Mesothelial cell of epicardium (in vitro differentiated cells): ENCODE measurements at regions not wholly inside any gene's neighbourhood (a gene's known extent, or its start where the extent isn't known, plus 50 kb on each side); places are given as distances from the start of the nearest gene placed in this dataset.

Experiments
- DNase-seq, 2 experiments: peaks; one replicate each; pipeline ENCODE4 v3.0.0; 2021; ENCODE audit warnings: low spot score in 2 of 2; ENCODE audit not compliant: unreplicated experiment in 2 of 2
- H3K27ac Mint-ChIP-seq: 2 replicates; pipeline ENCODE4 v1.8.0; 2021; ENCODE audit warnings: mixed read lengths
- H3K27me3 Mint-ChIP-seq: 2 replicates; pipeline ENCODE4 v1.8.0; 2021; ENCODE audit warnings: low read depth, mixed read lengths
- H3K36me3 Mint-ChIP-seq: 2 replicates; pipeline ENCODE4 v1.8.0; 2021; ENCODE audit warnings: mixed read lengths
- H3K4me1 Mint-ChIP-seq: 2 replicates; pipeline ENCODE4 v1.8.0; 2021; ENCODE audit warnings: mixed read lengths
- H3K4me3 Mint-ChIP-seq: 2 replicates; pipeline ENCODE4 v1.8.0; 2021; ENCODE audit warnings: mild to moderate bottlenecking, moderate library complexity, mixed read lengths
- H3K9me3 Mint-ChIP-seq: 2 replicates; pipeline ENCODE4 v1.8.0; 2021; ENCODE audit warnings: mixed read lengths
- TF ChIP-seq, protein P1 (sequence below): fragments of 200-600 bp; sonication (generic); IDR thresholded peaks from one replicate; pipeline ENCODE4 v1.5.0; 2021; ENCODE audit warnings: antibody characterized with exemption; ENCODE audit not compliant: unreplicated experiment

DNA sequence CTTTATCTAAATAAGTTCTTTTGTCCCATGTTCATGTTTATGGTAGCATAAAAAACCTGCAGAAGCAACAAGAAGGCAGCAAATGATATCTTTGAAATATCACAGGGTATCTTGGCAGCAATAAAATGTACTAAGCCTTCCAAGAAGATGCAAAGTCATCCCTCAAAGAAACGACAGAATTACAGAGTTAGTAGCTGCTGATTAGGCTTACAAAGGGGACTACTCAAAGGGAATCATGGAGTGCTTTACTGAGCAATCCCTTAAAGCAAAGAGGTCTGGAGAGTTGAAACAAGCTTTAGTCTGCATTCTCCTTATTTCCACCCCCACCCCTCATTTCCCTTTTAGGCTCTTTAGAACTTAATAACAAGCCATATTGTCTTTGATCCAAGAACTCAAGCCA, 935.0 kb downstream of the SQOR start:
- TF ChIP-seq, protein P1, sequence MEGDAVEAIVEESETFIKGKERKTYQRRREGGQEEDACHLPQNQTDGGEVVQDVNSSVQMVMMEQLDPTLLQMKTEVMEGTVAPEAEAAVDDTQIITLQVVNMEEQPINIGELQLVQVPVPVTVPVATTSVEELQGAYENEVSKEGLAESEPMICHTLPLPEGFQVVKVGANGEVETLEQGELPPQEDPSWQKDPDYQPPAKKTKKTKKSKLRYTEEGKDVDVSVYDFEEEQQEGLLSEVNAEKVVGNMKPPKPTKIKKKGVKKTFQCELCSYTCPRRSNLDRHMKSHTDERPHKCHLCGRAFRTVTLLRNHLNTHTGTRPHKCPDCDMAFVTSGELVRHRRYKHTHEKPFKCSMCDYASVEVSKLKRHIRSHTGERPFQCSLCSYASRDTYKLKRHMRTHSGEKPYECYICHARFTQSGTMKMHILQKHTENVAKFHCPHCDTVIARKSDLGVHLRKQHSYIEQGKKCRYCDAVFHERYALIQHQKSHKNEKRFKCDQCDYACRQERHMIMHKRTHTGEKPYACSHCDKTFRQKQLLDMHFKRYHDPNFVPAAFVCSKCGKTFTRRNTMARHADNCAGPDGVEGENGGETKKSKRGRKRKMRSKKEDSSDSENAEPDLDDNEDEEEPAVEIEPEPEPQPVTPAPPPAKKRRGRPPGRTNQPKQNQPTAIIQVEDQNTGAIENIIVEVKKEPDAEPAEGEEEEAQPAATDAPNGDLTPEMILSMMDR, result no peak
- no peak overlapping the region for H3K4me3 Mint-ChIP-seq
- H3K27me3 Mint-ChIP-seq, result no peaks in the 10 kb centered on the region
- DNase-seq, result no peak
- no peaks in the 10 kb centered on the region for H3K9me3 Mint-ChIP-seq
- H3K27ac Mint-ChIP-seq, result no peak overlapping the region
- H3K4me1 Mint-ChIP-seq, result peaks cover 7% of the 10 kb centered on the region
- H3K36me3 Mint-ChIP-seq, result no peaks in the 10 kb centered on the region

DNA sequence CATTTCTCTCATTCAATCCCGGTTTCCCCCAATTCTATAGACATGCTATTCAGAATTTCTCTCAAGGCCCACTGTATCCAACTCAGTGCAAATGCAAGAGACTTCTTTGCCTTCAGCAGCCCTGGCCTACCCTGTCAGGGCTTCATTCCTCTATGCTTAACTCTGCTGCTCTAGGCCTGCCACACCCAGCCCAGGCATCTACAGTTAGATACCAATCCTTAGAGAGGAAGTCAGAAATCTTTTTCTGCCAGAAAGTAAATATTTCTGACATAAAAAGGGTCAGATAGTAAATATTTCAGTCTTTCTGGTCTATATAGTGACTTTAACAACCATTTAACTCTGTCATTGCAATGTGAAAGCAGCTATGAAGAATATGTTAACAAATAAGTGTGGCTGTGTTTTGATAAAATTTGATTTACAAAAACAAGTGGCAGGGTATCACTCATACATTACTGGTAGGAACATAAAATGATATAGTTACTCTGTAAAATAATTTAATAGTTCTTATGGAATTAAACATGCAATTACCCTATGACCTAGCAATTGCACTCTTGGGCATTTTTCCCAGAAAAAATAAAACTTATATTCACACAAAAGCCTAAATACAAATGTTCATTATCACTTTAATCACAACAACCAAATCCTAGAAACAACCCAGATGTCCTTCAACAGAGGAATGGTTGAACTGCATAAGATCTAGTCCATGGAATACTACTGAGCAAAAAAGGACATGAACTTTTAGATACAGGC, 942.0 kb downstream of the SQOR start:
- no peak overlapping the region for H3K4me3 Mint-ChIP-seq
- peak overlapping the region; percentile 87 for H3K27ac Mint-ChIP-seq
- peaks cover 23% of the 10 kb centered on the region for H3K4me1 Mint-ChIP-seq
- no peaks in the 10 kb centered on the region for H3K9me3 Mint-ChIP-seq
- H3K27me3 Mint-ChIP-seq, result no peaks in the 10 kb centered on the region
- TF ChIP-seq, protein P1, result no peak
- DNase-seq, result peak in 1 of 2 experiments; percentile 42
- no peaks in the 10 kb centered on the region for H3K36me3 Mint-ChIP-seq

DNA sequence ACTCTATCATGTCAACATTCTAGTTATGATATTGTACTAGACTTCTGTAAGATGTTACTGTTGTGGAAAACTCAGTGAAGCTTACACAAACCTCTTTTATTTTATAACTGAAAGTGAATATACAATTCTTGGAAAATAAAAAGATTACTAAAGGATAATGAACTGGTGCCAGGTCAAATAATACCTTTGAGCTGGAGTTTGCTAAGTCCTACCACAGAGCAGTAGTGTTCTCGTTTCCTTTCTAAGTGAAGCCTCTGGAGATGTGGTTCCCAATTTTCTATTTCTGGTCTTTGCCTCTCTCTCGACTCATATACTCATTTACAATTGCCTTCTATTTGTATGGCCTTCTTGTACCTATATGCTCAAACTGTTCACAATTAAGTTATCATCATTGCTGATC, 942.9 kb downstream of the SQOR start:
- Mint-ChIP-seq H3K9me3 (no peaks in the 10 kb centered on the region), H3K4me1 (peaks cover 23% of the 10 kb centered on the region), H3K36me3 (no peaks in the 10 kb centered on the region), H3K27me3 (no peaks in the 10 kb centered on the region), H3K27ac (peak overlapping the region; percentile 6), H3K4me3 (no peak overlapping the region)
- TF ChIP-seq, protein P1, result no peak
- DNase-seq, result no peak

DNA sequence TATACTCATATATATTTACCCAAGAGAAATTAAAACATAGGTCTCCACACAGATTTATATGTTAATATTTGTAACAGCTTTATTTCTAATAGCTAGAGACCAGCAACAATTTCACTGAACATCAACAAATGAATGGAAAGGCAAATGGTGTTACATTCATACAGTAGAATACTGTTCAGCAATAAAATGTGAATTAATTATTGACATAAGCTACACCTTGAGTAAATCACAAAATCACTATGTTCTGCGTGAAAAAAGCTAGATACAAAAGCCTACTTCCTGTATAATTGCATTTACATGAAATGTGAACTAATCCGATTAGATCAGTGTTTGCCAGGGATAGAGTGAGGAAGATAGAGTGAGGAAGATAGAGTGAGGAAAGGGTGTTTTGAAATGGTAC, 945.7 kb downstream of the SQOR start:
- peaks cover 16% of the 10 kb centered on the region for H3K4me1 Mint-ChIP-seq

DNA sequence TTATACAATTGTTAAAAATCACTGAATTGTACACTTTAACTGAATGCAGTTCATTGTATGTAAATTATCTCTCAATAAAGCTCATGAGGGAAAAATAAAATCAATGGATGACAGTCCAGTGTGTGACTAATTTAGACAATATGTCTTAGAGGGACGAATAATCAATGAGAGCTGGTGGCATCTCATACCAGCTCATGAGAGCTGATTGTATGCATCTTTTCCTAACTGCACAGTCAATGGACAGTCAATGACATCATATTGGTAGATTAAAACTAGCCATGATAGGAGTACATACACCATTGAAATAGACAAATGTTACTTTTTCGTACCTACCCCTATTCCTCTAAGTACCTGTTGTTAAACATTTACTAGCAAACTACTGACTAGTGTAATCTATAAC, 946.1 kb downstream of the SQOR start:
- Mint-ChIP-seq H3K9me3 (peaks cover 12% of the 10 kb centered on the region), H3K4me1 (peaks cover 16% of the 10 kb centered on the region), H3K27ac (no peak overlapping the region), H3K36me3 (no peaks in the 10 kb centered on the region), H3K4me3 (no peak overlapping the region), H3K27me3 (no peaks in the 10 kb centered on the region)
- no peak for DNase-seq
- TF ChIP-seq, protein P1, result no peak

More for the DNA sequence above, 945.7 kb downstream of the SQOR start:
- H3K36me3 Mint-ChIP-seq, result no peaks in the 10 kb centered on the region
- H3K27me3 Mint-ChIP-seq, result no peaks in the 10 kb centered on the region
- DNase-seq, result no peak
- peaks cover 11% of the 10 kb centered on the region for H3K9me3 Mint-ChIP-seq
- TF ChIP-seq, protein P1, result no peak
- H3K4me3 Mint-ChIP-seq, result no peak overlapping the region
- H3K27ac Mint-ChIP-seq, result no peak overlapping the region
